ENCODE measurements at regions not wholly inside any gene's neighbourhood (a gene's known extent, or its start where the extent isn't known, plus 50 kb on each side); places are given as distances from the start of the nearest gene placed in this dataset.

DNA sequence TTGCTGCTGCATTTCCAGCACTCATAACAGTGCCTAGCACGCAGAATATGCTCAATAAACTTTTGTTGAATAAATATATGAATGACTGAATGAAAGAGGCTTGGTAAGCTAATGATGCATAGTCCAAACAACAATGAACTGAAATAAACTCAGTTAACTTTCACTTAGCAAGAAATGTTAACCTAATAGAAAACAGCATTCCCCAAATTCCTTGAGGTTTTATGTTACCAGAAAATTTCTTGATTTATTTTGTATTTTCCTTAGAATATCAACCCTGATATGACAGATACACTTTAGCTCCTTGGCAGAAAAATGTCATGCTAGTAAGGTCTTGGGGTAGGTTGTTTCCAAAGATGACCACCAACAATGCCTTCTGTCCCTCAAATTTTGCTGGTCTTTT is 217.4 kb downstream of the KCNE4 start:
- Histone ChIP-seq H3K36me3 (ENCODE audit: control insufficient read depth in 2 of 2, insufficient read depth in 2 of 2, low read length in 1 of 2) (no peaks in the 10 kb centered on the region), H3K9me3 (replicated peaks; ENCODE audit: control insufficient read depth, insufficient read depth, low read length) (no peaks in the 10 kb centered on the region), H3K79me2 (ENCODE audit: control insufficient read depth, insufficient read depth, low read length) (no peaks in the 10 kb centered on the region), H4K20me1 (ENCODE audit: control insufficient read depth, insufficient read depth) (no peaks in the 10 kb centered on the region), H3K27me3 (replicated peaks in 1 of 2; ENCODE audit: control insufficient read depth in 2 of 2, insufficient read depth in 2 of 2, low read length in 1 of 2) (no peaks in the 10 kb centered on the region), H3K4me2 (ENCODE audit: control insufficient read depth, insufficient read depth) (no peak overlapping the region), H3K4me3 (no peak overlapping the region), H3K9ac (ENCODE audit: control insufficient read depth, insufficient read depth, low read length) (no peak overlapping the region), H2AFZ (ENCODE audit: control insufficient read depth, low read depth, low read length) (no peak overlapping the region), H3K4me1 (ENCODE audit: control insufficient read depth, insufficient read depth, low read length) (no peaks in the 10 kb centered on the region), H3K27ac (ENCODE audit: control insufficient read depth, insufficient read depth) (no peak overlapping the region)
- ATAC-seq (no peak), FAIRE-seq (no peak), DNase-seq (ENCODE audit: low read depth, low spot score) (no peak)
- in situ Hi-C loops (cut with MboI) (no loop called here), intact Hi-C loops (cut with micrococcal nuclease; ENCODE audit: unreplicated experiment) (no loop called here)
- BruUV-seq (replicated peaks): no TSS peak
- WGBS (ENCODE audit: insufficient coverage, insufficient replicate concordance, low lambda C conversion rate, missing lambda C conversion rate): 4% methylated on average over 1 of the region's 1 CpG
- ChIA-PET POLR2A (no interaction called here), SMC1A (ENCODE audit: uncharacterized antibody, unreplicated experiment) (no interaction called here), RAD21 (ENCODE audit: unreplicated experiment) (no interaction called here), CTCF (no interaction called here)
- no peak for TF ChIP-seq YBX1 (IDR thresholded peaks at IDR 0.05)
- TF ChIP-seq NR2C2 (IDR thresholded peaks at IDR 0.05; ENCODE audit: borderline replicate concordance, control insufficient read depth, insufficient read length, low read depth): no peak
- no peak for TF ChIP-seq NRF1 (conservative IDR thresholded peaks at IDR 0.05; ENCODE audit: low read depth, low read length)
- TF ChIP-seq SMAD1 (IDR thresholded peaks at IDR 0.05; ENCODE audit: low read depth, partially characterized antibody): no peak
- no peak for TF ChIP-seq ETV6 (conservative IDR thresholded peaks at IDR 0.05 in 1 of 2, IDR thresholded peaks at IDR 0.05 in 1 of 2; ENCODE audit: borderline replicate concordance in 1 of 2, low read depth in 1 of 2)
- no peak for TF ChIP-seq ASH2L (IDR thresholded peaks at IDR 0.05; ENCODE audit: borderline replicate concordance, low read depth)
- TF ChIP-seq HDAC6 (IDR thresholded peaks at IDR 0.05; ENCODE audit: unreplicated experiment): no peak
- TF ChIP-seq ZNF24 (IDR thresholded peaks at IDR 0.05): no peak
- no peak for TF ChIP-seq ZNF207 (IDR thresholded peaks at IDR 0.05; ENCODE audit: borderline replicate concordance)
- TF ChIP-seq SREBF1 (IDR thresholded peaks at IDR 0.05; ENCODE audit: low read length): no peak
- TF ChIP-seq ZNF622 (IDR thresholded peaks at IDR 0.05): no peak
- no peak for TF ChIP-seq EED (IDR thresholded peaks at IDR 0.05; ENCODE audit: low read depth)
- no peak for TF ChIP-seq ZBED1 (IDR thresholded peaks at IDR 0.05; ENCODE audit: borderline replicate concordance)
- TF ChIP-seq SIX5 (IDR thresholded peaks at IDR 0.05; ENCODE audit: low read depth, low read length, severe bottlenecking): no peak
- no peak for TF ChIP-seq RAD51 (IDR thresholded peaks at IDR 0.05)
- TF ChIP-seq SP1 (IDR thresholded peaks at IDR 0.05; ENCODE audit: low read depth, low read length): no peak

Measured in GM12878 (cell line).